ENCODE measurements at regions not wholly inside any gene's neighbourhood (a gene's known extent, or its start where the extent isn't known, plus 50 kb on each side); places are given as distances from the start of the nearest gene placed in this dataset.

DNA sequence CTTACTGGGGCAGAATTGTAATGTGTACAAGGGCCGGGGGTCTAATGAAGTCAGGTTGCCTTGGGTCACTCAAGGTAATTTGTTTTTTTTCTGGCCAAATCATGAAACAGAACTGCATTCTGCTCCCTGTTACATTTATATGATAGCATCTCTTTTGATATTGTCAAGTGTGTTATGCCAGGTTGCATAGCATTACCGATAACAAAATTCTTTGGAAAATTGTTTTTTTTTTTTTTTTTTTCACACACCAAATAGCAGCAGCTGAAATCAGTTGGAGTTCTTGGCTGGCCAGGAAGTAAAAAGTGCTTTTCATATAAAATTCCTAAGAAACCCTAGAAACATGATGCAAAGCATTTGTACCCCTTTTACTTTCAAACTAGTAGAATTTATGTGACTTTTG is 282.6 kb upstream of the FN1 start:
- DNase-seq (ENCODE audit: low read depth) = no peak
- TF ChIP-seq, protein P1, sequence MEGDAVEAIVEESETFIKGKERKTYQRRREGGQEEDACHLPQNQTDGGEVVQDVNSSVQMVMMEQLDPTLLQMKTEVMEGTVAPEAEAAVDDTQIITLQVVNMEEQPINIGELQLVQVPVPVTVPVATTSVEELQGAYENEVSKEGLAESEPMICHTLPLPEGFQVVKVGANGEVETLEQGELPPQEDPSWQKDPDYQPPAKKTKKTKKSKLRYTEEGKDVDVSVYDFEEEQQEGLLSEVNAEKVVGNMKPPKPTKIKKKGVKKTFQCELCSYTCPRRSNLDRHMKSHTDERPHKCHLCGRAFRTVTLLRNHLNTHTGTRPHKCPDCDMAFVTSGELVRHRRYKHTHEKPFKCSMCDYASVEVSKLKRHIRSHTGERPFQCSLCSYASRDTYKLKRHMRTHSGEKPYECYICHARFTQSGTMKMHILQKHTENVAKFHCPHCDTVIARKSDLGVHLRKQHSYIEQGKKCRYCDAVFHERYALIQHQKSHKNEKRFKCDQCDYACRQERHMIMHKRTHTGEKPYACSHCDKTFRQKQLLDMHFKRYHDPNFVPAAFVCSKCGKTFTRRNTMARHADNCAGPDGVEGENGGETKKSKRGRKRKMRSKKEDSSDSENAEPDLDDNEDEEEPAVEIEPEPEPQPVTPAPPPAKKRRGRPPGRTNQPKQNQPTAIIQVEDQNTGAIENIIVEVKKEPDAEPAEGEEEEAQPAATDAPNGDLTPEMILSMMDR (IDR thresholded peaks at IDR 0.05; ENCODE audit: low read depth, low read length, missing control alignments) = no peak
- no peak overlapping the region for H3K4me3 ChIP-seq (ENCODE audit: low read depth, low read length)

DNA sequence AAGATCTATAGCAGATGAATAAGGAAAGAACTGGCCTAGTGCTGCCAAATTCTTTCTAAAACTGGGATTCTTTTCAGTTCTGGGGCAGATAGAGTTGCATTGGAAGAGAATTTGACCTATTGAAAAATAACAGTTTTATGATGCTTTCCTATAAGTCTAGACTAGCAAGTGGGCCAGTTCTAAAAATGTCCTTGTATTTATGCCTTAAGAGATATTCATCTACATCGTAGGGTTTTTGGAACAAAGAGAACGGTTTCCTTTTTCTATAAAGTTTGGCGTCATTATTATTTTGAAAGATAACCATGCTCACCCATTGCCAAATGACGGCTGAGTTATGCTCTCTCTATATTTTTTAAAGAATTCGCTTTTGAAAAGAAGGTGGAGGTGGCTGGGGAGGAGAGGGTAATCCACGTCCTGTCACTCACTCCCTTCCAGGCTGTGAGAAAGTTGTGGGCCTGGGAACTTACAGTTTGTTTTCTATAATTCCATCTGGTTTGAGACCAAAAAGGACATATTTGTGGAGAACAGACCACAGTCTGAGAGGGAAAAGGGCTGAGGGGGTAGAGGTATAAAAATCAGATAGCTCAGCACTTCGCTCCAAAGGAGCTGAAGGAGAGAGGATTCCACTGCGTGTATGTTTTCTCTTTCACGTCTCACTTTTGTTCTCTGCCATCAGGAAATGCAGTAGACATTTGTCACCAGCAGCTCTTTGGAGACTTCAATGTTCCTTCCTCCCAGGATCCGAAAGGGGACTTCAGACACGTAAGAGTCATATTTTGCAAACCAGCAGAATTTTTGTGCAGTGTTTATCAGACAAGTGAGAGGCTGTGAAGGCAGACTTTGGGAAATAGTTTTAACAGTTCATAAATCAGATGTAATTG is 281.9 kb upstream of the FN1 start:
- H3K4me3 ChIP-seq (ENCODE audit: low read depth, low read length) = no peak overlapping the region
- TF ChIP-seq, protein P1 (IDR thresholded peaks at IDR 0.05; ENCODE audit: low read depth, low read length, missing control alignments) = no peak
- no peak for DNase-seq (ENCODE audit: low read depth)

DNA sequence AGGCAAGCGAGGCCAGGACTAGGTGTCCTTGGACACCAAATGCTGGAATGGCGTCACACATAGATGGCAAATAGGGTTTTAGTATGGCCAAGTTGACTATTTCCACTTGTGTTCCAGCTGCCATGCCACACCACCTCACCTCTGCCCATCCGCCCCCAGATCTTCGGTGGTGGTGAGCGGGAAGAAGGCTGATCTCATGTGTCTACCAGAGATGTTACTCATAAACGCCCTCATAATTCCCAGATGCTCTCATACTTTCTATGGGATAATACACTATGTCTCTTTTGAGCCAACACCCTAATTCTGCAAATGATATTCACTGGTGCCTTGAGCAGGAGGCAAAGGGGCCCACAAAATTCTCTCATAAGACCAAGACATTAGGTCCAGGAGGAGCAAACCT is 281.1 kb upstream of the FN1 start:
- TF ChIP-seq, protein P1 (IDR thresholded peaks at IDR 0.05; ENCODE audit: low read depth, low read length, missing control alignments) = no peak
- H3K4me3 ChIP-seq (ENCODE audit: low read depth, low read length) = no peak overlapping the region
- DNase-seq (ENCODE audit: low read depth) = no peak

DNA sequence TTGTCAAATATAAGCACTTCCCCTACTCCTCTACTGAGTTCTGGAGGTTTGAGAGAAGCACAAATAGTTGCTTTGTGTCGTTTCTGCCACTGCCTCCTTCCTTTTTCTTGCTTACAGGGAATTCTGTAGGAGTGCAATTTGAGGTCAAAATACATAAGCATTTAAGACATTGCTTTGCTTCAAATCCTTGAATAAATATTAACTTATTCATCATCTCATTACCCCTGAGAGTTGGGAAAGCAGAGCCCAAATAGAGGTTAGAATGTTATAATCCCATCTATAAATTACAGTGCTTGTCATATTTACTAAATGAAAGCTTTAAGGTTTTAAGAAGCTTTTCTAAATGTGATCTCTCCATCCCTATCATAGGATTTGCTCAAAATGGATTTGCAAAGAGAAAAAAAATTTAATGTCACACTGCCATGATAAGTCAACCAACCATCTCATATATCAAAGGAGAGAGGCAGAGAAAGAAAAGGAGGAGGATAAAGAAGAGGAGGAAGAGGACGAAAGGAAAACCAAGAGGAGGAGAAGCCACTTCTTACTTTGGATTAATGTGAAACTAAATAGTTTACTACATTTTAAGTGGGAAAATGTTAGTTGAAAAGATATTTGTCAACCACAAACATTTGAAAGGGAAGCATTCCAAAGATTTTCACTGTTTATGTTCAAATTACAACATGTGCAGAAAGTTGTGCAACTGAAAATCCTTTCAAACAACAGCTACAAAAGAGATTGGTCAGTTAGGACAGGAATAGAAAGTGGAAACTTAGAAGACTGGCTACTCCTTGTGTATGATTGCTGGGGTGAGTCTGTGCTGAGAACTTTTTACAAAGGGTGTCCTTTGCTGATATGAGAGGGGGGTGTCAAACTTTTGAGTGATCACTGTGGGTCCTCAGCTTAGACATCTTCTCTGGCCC is 277.3 kb upstream of the FN1 start:
- TF ChIP-seq, protein P1 (IDR thresholded peaks at IDR 0.05; ENCODE audit: low read depth, low read length, missing control alignments) = no peak
- no peak overlapping the region for H3K4me3 ChIP-seq (ENCODE audit: low read depth, low read length)
- DNase-seq (ENCODE audit: low read depth) = no peak

DNA sequence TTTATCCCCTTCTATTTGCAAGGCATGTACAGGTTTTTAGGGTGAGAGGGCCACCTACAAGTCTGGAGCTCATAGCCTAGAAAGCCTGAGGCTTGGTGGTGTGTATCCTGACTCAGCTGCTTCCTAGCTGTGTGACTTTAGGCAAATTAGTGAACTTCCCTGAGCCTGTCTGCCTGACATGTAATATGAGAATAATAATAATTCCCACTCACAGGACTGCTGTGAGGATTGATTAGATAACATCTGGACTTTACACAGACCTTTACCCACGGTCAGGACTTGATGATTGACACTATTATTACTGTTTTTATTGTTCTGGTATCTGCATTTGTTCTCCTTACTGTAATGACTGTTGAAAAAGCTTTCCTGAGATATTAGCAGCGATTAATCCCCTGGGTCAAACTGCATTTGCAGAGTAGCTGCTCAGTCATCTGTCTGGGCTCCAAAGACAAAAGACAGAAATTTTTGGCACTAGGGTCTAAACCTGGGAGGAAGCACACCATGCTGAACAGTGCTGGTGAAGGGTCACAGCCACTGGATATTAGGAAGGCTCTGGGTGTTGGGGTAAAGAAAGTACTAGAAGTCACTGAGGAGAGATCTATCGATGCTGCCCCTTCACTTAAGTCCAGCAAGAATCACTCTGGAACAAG is 276.5 kb upstream of the FN1 start:
- TF ChIP-seq, protein P1 (IDR thresholded peaks at IDR 0.05; ENCODE audit: low read depth, low read length, missing control alignments) = no peak
- no peak overlapping the region for H3K4me3 ChIP-seq (ENCODE audit: low read depth, low read length)
- DNase-seq (ENCODE audit: low read depth) = no peak

DNA sequence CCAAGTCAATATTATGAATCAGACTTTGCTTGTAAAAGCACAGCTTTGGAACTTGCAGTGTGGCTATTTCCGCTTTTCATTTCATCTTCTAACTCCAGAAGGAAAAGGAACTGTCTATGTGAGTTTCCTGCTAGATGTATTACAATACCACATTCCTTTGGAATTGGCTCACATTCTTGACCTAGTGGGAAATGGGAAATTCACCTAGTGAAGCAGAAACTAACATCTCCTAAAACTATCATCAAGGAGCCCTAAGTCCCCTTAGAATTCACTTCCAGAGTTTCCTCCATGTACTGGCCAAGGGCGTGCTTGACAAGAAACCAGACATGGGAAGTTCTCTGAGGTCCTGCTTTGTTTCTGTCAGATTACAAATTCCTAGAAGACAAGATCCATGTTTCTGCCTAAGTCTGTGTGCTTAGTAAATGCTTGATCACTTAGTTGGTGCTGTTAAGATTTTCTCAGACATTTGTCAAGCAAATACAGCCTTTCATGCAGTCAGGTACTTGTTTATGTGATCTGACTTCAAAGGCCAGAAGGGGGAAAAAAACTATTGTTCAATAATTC is 275.7 kb upstream of the FN1 start:
- no peak for DNase-seq (ENCODE audit: low read depth)
- H3K4me3 ChIP-seq (ENCODE audit: low read depth, low read length) = no peak overlapping the region
- TF ChIP-seq, protein P1 (IDR thresholded peaks at IDR 0.05; ENCODE audit: low read depth, low read length, missing control alignments) = no peak

All from GM12864 (cell line).